ENCODE measurements at regions not wholly inside any gene's neighbourhood (a gene's known extent, or its start where the extent isn't known, plus 50 kb on each side); places are given as distances from the start of the nearest gene placed in this dataset.

DNA sequence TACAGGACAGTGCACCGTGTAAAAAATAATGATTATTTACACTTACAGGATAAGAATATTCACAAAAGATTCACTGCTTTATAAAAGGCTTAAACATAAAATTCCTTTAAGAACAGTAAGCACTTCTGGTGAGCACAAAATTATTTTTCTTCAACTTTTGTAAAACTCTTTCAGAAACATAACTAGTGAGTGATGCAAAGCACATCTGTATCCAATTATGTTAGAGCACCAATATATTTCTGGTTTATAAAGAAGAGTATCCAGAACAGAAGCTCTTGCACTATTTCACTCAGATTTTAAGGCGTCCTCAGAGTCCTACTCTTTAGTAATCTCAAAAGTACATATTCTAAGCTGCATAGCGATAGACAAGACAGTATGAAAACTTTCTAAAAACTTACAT, 276.0 kb downstream of the C4orf33 start:
- TF ChIP-seq SPI1 (IDR thresholded peaks at IDR 0.05; ENCODE audit: low read depth, low read length) (no peak), POLR2A (IDR thresholded peaks at IDR 0.05; ENCODE audit: low read depth, low read length) (no peak), PAX5 (IDR thresholded peaks at IDR 0.05; ENCODE audit: insufficient read depth, low read length, severe bottlenecking) (no peak), POLR2AphosphoS5 (IDR thresholded peaks at IDR 0.05; ENCODE audit: low read depth, low read length) (no peak), POU2F2 (IDR thresholded peaks at IDR 0.05; ENCODE audit: low read depth, low read length) (no peak), TAF1 (IDR thresholded peaks at IDR 0.05; ENCODE audit: low read depth, low read length) (no peak)
- no peak for DNase-seq (ENCODE audit: insufficient read length, low spot score)
- no peak for FAIRE-seq

DNA sequence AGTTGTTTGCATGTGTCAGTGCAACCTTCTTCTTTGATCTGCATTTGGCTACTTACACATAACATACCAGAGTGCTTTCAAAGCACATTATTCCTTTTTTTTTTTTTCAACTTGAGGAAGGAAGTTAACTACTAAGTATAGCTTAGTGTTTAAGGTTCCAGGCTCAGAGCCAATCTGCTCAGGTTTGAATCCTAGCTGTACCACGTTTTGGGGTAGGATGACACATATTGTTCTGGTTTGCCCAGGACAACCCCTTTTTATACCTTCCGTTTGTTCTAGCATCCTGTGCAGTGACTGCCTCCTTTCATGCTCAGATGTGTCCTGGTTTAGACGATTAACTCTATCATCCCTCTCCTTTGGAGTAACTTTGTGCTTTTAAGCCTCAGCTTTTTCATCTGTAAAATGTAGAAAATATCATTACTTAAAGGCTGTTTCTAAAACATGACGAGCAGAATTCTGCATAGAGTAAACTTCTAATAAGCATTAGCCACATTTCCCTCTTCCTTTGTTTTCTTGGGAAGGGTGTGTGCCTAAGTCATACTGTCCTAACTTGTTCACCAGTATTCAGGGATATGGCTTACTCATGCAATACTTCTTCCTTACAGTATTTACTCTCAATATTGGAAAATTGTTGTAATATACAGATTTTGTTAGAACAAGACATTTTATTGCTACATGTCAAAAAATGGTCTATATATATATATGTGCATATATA, 281.3 kb downstream of the C4orf33 start:
- TF ChIP-seq SPI1 (IDR thresholded peaks at IDR 0.05; ENCODE audit: low read depth, low read length), result no peak
- TF ChIP-seq TAF1 (IDR thresholded peaks at IDR 0.05; ENCODE audit: low read depth, low read length), result no peak
- TF ChIP-seq POU2F2 (IDR thresholded peaks at IDR 0.05; ENCODE audit: low read depth, low read length), result no peak
- no peak for FAIRE-seq

DNA sequence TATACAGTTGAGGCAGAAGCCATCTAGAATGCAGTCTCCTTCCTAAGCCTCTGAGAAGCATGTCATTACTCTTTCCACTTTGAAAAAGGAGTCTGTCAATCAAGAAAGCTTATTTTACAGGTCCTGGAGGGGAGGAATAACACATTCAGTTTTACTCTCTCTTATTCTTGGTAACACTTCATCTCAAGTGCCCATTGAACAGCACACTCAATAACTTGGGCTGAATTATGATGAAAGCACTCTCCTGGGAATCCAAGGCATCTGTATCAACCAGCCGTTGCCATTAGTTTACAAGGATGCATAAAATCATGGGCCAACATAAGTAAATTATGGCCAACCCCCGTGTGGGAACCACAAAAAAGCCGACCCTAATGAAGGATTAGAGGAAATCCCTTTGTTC, 282.4 kb downstream of the C4orf33 start:
- no peak for DNase-seq (ENCODE audit: insufficient read length, low spot score)
- no peak for TF ChIP-seq POLR2A (IDR thresholded peaks at IDR 0.05; ENCODE audit: low read depth, low read length)
- no peak for TF ChIP-seq POU2F2 (IDR thresholded peaks at IDR 0.05; ENCODE audit: low read depth, low read length)
- no peak for TF ChIP-seq POLR2AphosphoS5 (IDR thresholded peaks at IDR 0.05; ENCODE audit: low read depth, low read length)
- TF ChIP-seq TAF1 (IDR thresholded peaks at IDR 0.05; ENCODE audit: low read depth, low read length), result no peak
- no peak for TF ChIP-seq SPI1 (IDR thresholded peaks at IDR 0.05; ENCODE audit: low read depth, low read length)
- no peak for FAIRE-seq

More for the DNA sequence above, 281.3 kb downstream of the C4orf33 start:
- DNase-seq (ENCODE audit: insufficient read length, low spot score), result no peak

DNA sequence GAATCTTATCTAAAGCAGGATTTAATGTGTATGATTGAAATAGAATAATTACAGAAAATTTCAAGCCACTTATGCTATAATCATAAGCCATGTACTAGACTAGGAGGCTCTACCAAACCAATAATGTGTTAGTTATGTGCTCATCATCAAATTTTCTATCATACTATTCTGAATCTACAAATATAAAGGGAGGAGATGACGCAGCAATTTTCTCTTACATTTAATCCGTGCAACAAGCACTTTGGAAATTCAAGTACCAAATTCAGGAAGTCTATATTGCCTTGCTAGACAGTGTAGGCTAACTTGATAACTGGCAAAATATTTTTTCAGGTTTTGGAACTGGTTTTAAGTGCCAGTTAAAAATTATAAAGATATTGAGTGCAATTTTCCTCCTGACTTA, 283.5 kb downstream of the C4orf33 start:
- no peak for FAIRE-seq

DNA sequence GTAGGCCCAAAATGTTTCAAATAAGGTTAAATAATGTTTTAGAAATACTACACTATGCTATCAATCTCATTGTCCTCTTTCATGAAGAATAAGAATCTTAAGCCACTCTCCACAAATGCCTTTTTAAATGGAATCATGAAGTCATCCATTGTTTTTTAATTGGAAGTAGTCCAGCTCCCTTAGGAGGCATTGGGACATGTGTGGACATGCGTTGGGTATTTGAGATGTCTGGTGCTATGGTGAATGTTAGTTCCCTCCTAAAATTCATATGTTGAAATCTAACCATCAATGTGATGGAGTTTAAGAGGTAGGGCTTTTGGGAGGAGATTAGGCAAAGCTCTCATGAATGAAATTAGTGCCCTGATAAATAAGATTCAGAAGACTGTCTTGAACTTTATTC, 289.0 kb downstream of the C4orf33 start:
- DNase-seq (ENCODE audit: insufficient read length, low spot score) (no peak), FAIRE-seq (no peak)
- TF ChIP-seq POLR2AphosphoS5 (IDR thresholded peaks at IDR 0.05; ENCODE audit: low read depth, low read length), result no peak
- TF ChIP-seq SPI1 (IDR thresholded peaks at IDR 0.05; ENCODE audit: low read depth, low read length), result no peak
- TF ChIP-seq PAX5 (IDR thresholded peaks at IDR 0.05; ENCODE audit: insufficient read depth, low read length, severe bottlenecking), result no peak
- TF ChIP-seq POU2F2 (IDR thresholded peaks at IDR 0.05; ENCODE audit: low read depth, low read length), result no peak
- TF ChIP-seq POLR2A (IDR thresholded peaks at IDR 0.05; ENCODE audit: low read depth, low read length), result no peak
- TF ChIP-seq TAF1 (IDR thresholded peaks at IDR 0.05; ENCODE audit: low read depth, low read length), result no peak

More for the DNA sequence above, 283.5 kb downstream of the C4orf33 start:
- no peak for DNase-seq (ENCODE audit: insufficient read length, low spot score)
- TF ChIP-seq TAF1 (IDR thresholded peaks at IDR 0.05; ENCODE audit: low read depth, low read length) (no peak), POLR2AphosphoS5 (IDR thresholded peaks at IDR 0.05; ENCODE audit: low read depth, low read length) (no peak), PAX5 (IDR thresholded peaks at IDR 0.05; ENCODE audit: insufficient read depth, low read length, severe bottlenecking) (no peak), POU2F2 (IDR thresholded peaks at IDR 0.05; ENCODE audit: low read depth, low read length) (no peak), SPI1 (IDR thresholded peaks at IDR 0.05; ENCODE audit: low read depth, low read length) (no peak), POLR2A (IDR thresholded peaks at IDR 0.05; ENCODE audit: low read depth, low read length) (no peak)

DNA sequence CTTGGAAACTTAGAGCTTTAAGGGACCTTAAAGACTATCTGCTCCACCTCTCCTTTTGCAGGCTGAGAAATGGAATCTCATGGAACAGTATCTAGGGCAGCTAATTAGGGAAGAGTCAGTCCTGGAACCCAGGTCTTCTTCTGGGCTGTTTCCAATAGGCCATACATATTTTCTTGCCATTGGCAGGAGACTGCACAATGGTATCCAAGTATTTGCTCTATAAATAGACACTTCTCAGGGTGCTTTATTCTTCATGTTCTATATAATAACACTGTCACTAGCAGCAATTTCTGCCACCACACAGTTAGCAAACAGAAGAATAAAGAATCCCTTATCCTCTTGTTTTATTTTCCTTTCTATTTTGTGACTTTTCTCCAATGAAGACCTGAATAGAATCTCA, 291.7 kb downstream of the C4orf33 start:
- no peak for FAIRE-seq
- DNase-seq (ENCODE audit: insufficient read length, low spot score), result no peak
- no peak for TF ChIP-seq POLR2A (IDR thresholded peaks at IDR 0.05; ENCODE audit: low read depth, low read length)
- TF ChIP-seq POU2F2 (IDR thresholded peaks at IDR 0.05; ENCODE audit: low read depth, low read length), result no peak
- no peak for TF ChIP-seq SPI1 (IDR thresholded peaks at IDR 0.05; ENCODE audit: low read depth, low read length)

DNA sequence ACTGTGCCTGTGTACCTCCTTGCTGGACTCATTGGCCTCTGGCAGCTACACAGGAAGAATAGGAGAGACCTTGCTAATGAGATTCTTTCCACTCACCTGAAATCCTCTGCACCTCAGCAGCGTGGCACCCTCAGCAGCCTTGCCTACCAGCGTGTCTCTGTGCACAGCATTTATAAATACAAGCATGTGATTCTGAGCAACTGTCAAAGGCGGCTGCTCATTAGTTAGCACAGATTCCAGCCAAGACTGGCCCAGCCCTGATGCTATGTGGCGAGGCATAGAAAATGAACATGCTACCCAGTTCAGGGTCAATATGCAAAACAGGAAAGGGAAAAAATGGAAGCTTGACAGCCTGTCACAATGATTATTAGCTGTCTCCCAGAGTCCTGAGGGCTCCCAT, 298.0 kb downstream of the C4orf33 start:
- DNase-seq (ENCODE audit: insufficient read length, low spot score), result no peak
- no peak for TF ChIP-seq SPI1 (IDR thresholded peaks at IDR 0.05; ENCODE audit: low read depth, low read length)
- no peak for TF ChIP-seq POU2F2 (IDR thresholded peaks at IDR 0.05; ENCODE audit: low read depth, low read length)
- no peak for TF ChIP-seq PAX5 (IDR thresholded peaks at IDR 0.05; ENCODE audit: insufficient read depth, low read length, severe bottlenecking)
- no peak for TF ChIP-seq POLR2AphosphoS5 (IDR thresholded peaks at IDR 0.05; ENCODE audit: low read depth, low read length)
- no peak for TF ChIP-seq TAF1 (IDR thresholded peaks at IDR 0.05; ENCODE audit: low read depth, low read length)
- TF ChIP-seq POLR2A (IDR thresholded peaks at IDR 0.05; ENCODE audit: low read depth, low read length), result no peak
- FAIRE-seq, result no peak

DNA sequence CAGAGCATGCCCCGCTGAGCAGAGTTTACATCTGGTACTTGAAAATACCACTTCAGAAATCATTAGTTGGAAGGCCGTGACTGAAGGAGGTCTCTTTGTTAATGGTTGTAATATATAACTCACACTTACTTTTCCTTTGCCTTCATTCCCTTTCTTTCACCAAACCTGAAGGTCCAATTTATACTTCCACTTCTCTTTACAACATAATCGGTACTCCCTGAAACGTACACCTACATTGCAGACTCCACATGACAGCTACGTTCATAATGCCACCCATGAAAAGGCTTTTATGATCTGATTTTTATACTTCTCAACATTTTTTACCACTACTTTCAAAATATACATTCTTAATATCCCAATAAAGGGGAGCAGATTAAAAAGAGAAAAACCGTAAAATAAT, 298.7 kb downstream of the C4orf33 start:
- TF ChIP-seq SPI1 (IDR thresholded peaks at IDR 0.05; ENCODE audit: low read depth, low read length) (no peak), POLR2A (IDR thresholded peaks at IDR 0.05; ENCODE audit: low read depth, low read length) (no peak), TAF1 (IDR thresholded peaks at IDR 0.05; ENCODE audit: low read depth, low read length) (no peak), POLR2AphosphoS5 (IDR thresholded peaks at IDR 0.05; ENCODE audit: low read depth, low read length) (no peak), PAX5 (IDR thresholded peaks at IDR 0.05; ENCODE audit: insufficient read depth, low read length, severe bottlenecking) (no peak), POU2F2 (IDR thresholded peaks at IDR 0.05; ENCODE audit: low read depth, low read length) (no peak)
- FAIRE-seq (no peak), DNase-seq (ENCODE audit: insufficient read length, low spot score) (no peak)

DNA sequence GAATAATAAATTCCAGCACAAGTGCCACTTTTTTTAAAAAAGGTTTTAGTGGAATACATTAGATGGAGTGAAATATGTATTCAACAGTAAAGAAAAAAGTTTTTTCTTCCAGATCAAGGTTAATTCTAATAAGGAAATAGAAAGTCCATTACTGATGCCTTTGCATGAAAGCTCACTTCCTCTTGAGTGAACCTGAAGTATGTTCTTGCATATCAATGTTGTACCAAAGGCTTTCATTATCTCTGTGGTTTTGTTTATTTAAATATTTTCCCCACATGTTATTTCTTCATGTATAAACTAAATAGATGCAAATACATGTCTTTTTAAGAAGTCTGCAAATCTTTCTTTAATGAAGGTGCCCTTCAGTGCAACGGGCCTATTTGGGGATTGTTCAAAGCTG, 307.9 kb downstream of the C4orf33 start:
- no peak for DNase-seq (ENCODE audit: insufficient read length, low spot score)
- no peak for FAIRE-seq

DNA sequence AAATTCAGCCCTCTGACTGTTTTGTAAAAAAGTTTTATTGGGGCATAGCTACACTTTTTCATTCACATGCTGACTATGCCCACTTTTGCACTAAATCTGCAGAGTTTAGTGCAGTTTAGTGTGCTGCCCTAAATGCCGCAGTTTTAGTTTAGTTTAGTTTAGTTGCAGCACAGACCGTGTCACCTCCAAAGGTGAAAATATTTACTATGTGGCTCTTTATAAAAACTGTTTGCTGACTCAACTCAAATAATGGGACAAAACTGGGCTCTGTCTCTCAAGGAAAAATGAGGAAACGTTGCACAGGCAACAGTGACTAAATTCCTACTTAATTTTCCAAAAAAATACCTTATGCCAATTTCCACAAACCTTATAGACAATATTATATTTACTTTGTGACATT, 314.2 kb downstream of the C4orf33 start:
- no peak for TF ChIP-seq POLR2AphosphoS5 (IDR thresholded peaks at IDR 0.05; ENCODE audit: low read depth, low read length)
- no peak for TF ChIP-seq POU2F2 (IDR thresholded peaks at IDR 0.05; ENCODE audit: low read depth, low read length)
- no peak for TF ChIP-seq PAX5 (IDR thresholded peaks at IDR 0.05; ENCODE audit: insufficient read depth, low read length, severe bottlenecking)
- no peak for TF ChIP-seq POLR2A (IDR thresholded peaks at IDR 0.05; ENCODE audit: low read depth, low read length)
- no peak for TF ChIP-seq SPI1 (IDR thresholded peaks at IDR 0.05; ENCODE audit: low read depth, low read length)
- no peak for FAIRE-seq
- DNase-seq (ENCODE audit: insufficient read length, low spot score), result no peak

More for the DNA sequence above, 307.9 kb downstream of the C4orf33 start:
- no peak for TF ChIP-seq POU2F2 (IDR thresholded peaks at IDR 0.05; ENCODE audit: low read depth, low read length)
- TF ChIP-seq PAX5 (IDR thresholded peaks at IDR 0.05; ENCODE audit: insufficient read depth, low read length, severe bottlenecking), result no peak
- no peak for TF ChIP-seq POLR2A (IDR thresholded peaks at IDR 0.05; ENCODE audit: low read depth, low read length)
- no peak for TF ChIP-seq POLR2AphosphoS5 (IDR thresholded peaks at IDR 0.05; ENCODE audit: low read depth, low read length)
- TF ChIP-seq TAF1 (IDR thresholded peaks at IDR 0.05; ENCODE audit: low read depth, low read length), result no peak
- no peak; the same call in 1 of the 2 replicates for TF ChIP-seq SPI1 (IDR thresholded peaks at IDR 0.05; ENCODE audit: low read depth, low read length)

All from GM12891 (cell line).